ENCODE measurements at regions not wholly inside any gene's neighbourhood (a gene's known extent, or its start where the extent isn't known, plus 50 kb on each side); places are given as distances from the start of the nearest gene placed in this dataset.

DNA sequence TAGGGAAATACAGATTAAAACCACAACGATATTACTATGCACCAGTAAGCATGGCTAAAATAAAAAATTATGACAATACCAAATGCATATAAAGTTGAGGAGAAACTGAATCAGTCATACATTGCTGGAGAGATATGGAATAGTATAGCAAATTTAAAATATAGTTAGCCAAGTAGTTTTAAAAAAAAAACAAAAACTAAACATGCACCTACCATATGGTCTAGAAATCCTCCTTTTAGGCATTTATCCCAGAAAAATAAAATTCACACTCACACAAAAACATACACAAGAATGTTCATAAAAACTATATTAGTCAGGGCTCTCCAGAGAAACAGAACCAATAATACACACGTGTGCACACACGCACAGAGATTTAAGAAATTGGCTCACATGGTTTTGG, 175.8 kb downstream of the IPMK start:
- no peaks in the 10 kb centered on the region for H3K36me3 ChIP-seq (ENCODE audit: control insufficient read depth in 1 of 2, insufficient read depth in 2 of 2, low read length in 2 of 2)
- H3K27me3 ChIP-seq (ENCODE audit: low read depth, low read length), result no peaks in the 10 kb centered on the region
- H3K9me3 ChIP-seq (ENCODE audit: control insufficient read depth in 1 of 2, low read length in 2 of 2), result no peaks in the 10 kb centered on the region
- H3K4me3 ChIP-seq (ENCODE audit: low read depth in 1 of 2, low read length in 2 of 2), result no peak overlapping the region
- no peaks in the 10 kb centered on the region for H3K4me1 ChIP-seq (ENCODE audit: control insufficient read depth in 1 of 2, insufficient read depth in 2 of 2, low read length in 2 of 2)
- H3K27ac ChIP-seq (ENCODE audit: low read length), result no peak overlapping the region

DNA sequence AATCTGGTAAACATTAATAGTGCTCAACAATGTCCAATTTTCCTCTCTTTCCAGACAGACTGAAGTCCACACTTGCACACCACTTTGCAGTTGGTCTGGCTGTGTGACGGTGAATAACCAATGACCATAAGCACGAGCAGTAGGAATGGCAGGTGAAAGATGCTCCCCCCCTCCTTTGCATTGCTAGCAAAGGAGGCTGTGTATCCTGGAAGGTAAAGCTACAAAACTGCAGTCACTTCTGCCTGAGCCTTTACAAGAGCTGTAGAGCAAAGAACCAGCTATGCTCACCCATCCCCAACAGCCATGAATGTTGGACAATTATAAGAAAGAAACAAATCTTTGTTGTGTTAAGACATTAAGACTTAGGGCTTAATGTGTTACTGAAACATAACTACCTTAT, 178.0 kb downstream of the IPMK start:
- no peak overlapping the region for H3K4me3 ChIP-seq (ENCODE audit: low read depth in 1 of 2, low read length in 2 of 2)
- H3K27me3 ChIP-seq (ENCODE audit: low read depth, low read length), result no peaks in the 10 kb centered on the region
- no peaks in the 10 kb centered on the region for H3K36me3 ChIP-seq (ENCODE audit: control insufficient read depth in 1 of 2, insufficient read depth in 2 of 2, low read length in 2 of 2)
- H3K9me3 ChIP-seq (ENCODE audit: control insufficient read depth in 1 of 2, low read length in 2 of 2), result no peaks in the 10 kb centered on the region
- no peak overlapping the region for H3K27ac ChIP-seq (ENCODE audit: low read length)
- no peaks in the 10 kb centered on the region for H3K4me1 ChIP-seq (ENCODE audit: control insufficient read depth in 1 of 2, insufficient read depth in 2 of 2, low read length in 2 of 2)

DNA sequence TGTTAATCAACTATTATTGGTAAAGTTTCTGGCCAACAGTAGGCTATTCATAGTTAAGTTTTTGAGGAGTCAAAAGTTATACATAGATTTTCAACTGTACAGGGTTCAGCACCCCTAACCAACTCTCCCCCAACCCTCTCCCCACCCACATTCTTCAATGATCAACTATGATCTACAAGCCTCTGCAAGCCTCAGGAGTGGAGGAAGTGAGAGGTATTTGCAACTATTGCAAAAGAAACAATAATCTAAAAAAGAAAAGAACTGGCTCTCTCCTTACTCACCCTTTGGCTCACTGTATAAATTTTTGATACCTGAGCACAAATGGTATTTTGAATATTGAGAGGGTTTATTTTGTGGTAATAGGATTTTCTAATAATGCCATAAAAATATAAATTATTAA, 179.8 kb downstream of the IPMK start:
- Histone ChIP-seq H3K36me3 (ENCODE audit: control insufficient read depth in 1 of 2, insufficient read depth in 2 of 2, low read length in 2 of 2) (no peaks in the 10 kb centered on the region), H3K27ac (ENCODE audit: low read length) (no peak overlapping the region), H3K27me3 (ENCODE audit: low read depth, low read length) (no peaks in the 10 kb centered on the region), H3K4me1 (ENCODE audit: control insufficient read depth in 1 of 2, insufficient read depth in 2 of 2, low read length in 2 of 2) (no peaks in the 10 kb centered on the region), H3K4me3 (ENCODE audit: low read depth in 1 of 2, low read length in 2 of 2) (no peak overlapping the region), H3K9me3 (ENCODE audit: control insufficient read depth in 1 of 2, low read length in 2 of 2) (no peaks in the 10 kb centered on the region)

DNA sequence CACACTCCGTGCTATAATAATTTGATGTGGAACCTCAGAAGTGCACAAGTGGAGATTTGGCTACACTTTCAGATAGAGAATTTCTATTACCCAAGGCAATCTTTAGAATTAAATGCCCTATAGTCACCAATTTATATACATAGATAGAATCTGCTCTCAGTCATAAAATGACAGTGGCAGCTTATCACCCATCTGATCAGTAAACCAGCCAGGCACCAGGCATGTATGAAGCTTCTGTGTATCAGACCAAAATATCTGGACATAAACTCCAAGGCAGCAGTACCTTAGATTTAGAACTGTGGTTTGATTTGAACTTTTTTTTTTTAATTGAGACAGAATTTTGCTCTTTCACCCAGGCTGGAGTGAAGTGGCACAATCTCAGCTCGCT, 180.9 kb downstream of the IPMK start:
- H3K27me3 ChIP-seq (ENCODE audit: low read depth, low read length), result no peaks in the 10 kb centered on the region
- H3K4me1 ChIP-seq (ENCODE audit: control insufficient read depth in 1 of 2, insufficient read depth in 2 of 2, low read length in 2 of 2), result no peaks in the 10 kb centered on the region
- no peak overlapping the region for H3K27ac ChIP-seq (ENCODE audit: low read length)
- H3K4me3 ChIP-seq (ENCODE audit: low read depth in 1 of 2, low read length in 2 of 2), result no peak overlapping the region
- no peaks in the 10 kb centered on the region for H3K36me3 ChIP-seq (ENCODE audit: control insufficient read depth in 1 of 2, insufficient read depth in 2 of 2, low read length in 2 of 2)
- no peaks in the 10 kb centered on the region for H3K9me3 ChIP-seq (ENCODE audit: control insufficient read depth in 1 of 2, low read length in 2 of 2)

DNA sequence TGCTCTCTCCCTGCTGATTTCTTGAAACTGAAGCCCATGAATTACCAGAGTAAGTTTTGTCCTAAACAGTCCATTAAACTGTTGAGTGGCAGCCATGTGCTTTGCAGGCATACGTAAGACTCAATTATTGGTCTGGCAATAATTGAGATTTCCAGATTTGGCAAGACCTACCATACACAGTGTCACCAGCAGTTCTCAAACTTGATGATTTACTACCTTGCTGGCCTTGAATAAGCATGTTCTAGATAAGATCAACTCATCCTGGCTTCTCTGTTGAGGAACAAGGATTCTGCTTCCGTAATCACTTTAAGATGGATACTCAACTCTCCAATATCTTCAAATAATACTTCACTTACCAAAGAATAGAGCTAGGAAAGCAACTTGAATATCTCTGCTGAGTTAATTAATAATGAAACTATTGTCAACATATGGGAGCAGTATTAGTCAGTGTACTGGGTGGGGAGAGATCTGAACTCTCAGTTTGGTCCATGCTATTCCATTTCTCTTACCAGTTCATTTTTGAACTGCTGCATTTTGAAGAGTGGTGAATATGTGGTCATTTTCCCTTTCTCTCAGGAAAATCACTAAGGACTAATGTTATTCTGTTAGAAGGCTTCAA, 181.4 kb downstream of the IPMK start:
- no peaks in the 10 kb centered on the region for H3K9me3 ChIP-seq (ENCODE audit: control insufficient read depth in 1 of 2, low read length in 2 of 2)
- H3K4me1 ChIP-seq (ENCODE audit: control insufficient read depth in 1 of 2, insufficient read depth in 2 of 2, low read length in 2 of 2), result no peaks in the 10 kb centered on the region
- H3K27me3 ChIP-seq (ENCODE audit: low read depth, low read length), result no peaks in the 10 kb centered on the region
- no peak overlapping the region for H3K4me3 ChIP-seq (ENCODE audit: low read depth in 1 of 2, low read length in 2 of 2)
- H3K36me3 ChIP-seq (ENCODE audit: control insufficient read depth in 1 of 2, insufficient read depth in 2 of 2, low read length in 2 of 2), result no peaks in the 10 kb centered on the region
- no peak overlapping the region for H3K27ac ChIP-seq (ENCODE audit: low read length)

DNA sequence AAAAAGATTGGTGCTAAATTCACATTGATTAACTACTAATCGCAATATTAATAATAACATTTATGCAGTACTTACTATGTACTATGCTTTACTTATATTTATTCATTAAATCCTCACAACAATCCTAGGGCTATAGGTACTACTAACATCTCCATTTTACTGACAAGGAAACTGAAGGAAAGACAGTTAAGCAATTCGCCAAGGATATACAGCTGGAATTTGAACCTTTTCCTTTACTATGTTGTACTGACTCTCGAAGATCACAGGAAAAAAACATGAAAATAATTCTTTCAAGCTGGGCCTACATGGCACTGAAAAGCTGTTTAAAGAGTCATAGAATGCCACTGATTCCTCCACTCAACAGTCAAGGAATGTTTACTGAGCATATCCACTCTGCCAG, 185.4 kb downstream of the IPMK start:
- Histone ChIP-seq H3K4me1 (ENCODE audit: control insufficient read depth in 1 of 2, insufficient read depth in 2 of 2, low read length in 2 of 2) (no peaks in the 10 kb centered on the region), H3K4me3 (ENCODE audit: low read depth in 1 of 2, low read length in 2 of 2) (no peak overlapping the region), H3K36me3 (ENCODE audit: control insufficient read depth in 1 of 2, insufficient read depth in 2 of 2, low read length in 2 of 2) (no peaks in the 10 kb centered on the region)

DNA sequence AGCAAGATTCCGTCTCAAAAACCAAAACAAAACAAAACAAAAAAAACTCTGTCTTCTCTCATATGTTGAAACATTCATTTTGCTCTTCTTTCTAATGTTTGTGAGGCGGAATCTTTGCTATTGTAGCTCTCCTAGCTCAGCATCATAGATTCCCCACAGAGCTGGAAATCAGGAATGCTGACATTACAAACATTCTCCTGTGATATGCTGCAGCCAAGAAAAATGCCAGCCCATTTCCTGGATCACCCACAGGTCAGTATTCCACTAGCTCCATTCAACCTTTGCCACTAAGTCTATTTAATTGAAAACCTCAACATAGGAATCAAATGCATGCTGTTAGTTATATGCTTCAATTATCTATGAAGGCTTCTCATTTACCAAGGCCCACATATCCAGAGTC, 186.3 kb downstream of the IPMK start:
- H3K27me3 ChIP-seq (ENCODE audit: low read depth, low read length), result no peaks in the 10 kb centered on the region
- H3K4me1 ChIP-seq (ENCODE audit: control insufficient read depth in 1 of 2, insufficient read depth in 2 of 2, low read length in 2 of 2), result no peaks in the 10 kb centered on the region
- no peak overlapping the region for H3K27ac ChIP-seq (ENCODE audit: low read length)
- no peak overlapping the region for H3K4me3 ChIP-seq (ENCODE audit: low read depth in 1 of 2, low read length in 2 of 2)
- no peaks in the 10 kb centered on the region for H3K36me3 ChIP-seq (ENCODE audit: control insufficient read depth in 1 of 2, insufficient read depth in 2 of 2, low read length in 2 of 2)
- no peaks in the 10 kb centered on the region for H3K9me3 ChIP-seq (ENCODE audit: control insufficient read depth in 1 of 2, low read length in 2 of 2)

More for the DNA sequence above, 185.4 kb downstream of the IPMK start:
- Histone ChIP-seq H3K27ac (ENCODE audit: low read length) (no peak overlapping the region), H3K27me3 (ENCODE audit: low read depth, low read length) (no peaks in the 10 kb centered on the region), H3K9me3 (ENCODE audit: control insufficient read depth in 1 of 2, low read length in 2 of 2) (no peaks in the 10 kb centered on the region)

DNA sequence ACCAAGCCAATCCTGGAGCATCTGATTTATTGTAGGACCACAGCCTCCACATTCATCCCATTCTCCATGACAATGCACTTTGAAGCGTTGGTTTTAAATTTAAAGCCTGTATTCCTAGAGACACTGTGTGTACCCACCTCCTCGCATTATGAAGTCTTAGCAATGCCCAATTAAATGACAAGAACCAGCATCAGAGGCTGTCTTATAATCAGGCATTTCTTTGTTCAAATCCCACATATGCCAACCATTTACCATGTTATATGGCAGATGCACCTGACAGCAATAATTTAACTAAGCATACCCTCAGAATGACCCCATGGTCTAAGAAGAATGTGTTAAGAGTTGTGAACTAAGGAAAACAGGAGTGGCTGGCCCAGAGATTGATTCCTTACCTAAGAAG, 188.2 kb downstream of the IPMK start:
- Histone ChIP-seq H3K9me3 (ENCODE audit: control insufficient read depth in 1 of 2, low read length in 2 of 2) (no peaks in the 10 kb centered on the region), H3K36me3 (ENCODE audit: control insufficient read depth in 1 of 2, insufficient read depth in 2 of 2, low read length in 2 of 2) (no peaks in the 10 kb centered on the region), H3K4me3 (ENCODE audit: low read depth in 1 of 2, low read length in 2 of 2) (no peak overlapping the region), H3K27me3 (ENCODE audit: low read depth, low read length) (no peaks in the 10 kb centered on the region), H3K27ac (ENCODE audit: low read length) (no peak overlapping the region), H3K4me1 (ENCODE audit: control insufficient read depth in 1 of 2, insufficient read depth in 2 of 2, low read length in 2 of 2) (no peaks in the 10 kb centered on the region)

DNA sequence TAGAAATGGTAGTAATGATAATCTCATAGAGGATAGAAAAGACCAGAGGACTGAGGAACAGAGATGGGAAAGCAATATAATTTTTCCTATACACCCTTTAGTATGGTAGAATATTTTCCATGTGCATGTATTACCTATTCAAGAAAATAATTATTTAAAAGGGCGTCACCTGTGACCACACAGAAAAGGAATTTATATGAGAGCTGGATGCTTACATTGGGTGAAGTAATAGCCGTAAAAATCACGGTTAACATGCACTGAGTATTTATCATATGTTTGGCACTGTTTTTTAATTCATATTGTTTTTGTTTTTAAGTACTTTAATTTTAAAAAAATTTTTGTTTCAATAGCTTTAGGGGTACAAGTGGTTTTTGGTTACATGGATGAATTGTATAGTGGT, 195.1 kb downstream of the IPMK start:
- Histone ChIP-seq H3K27me3 (ENCODE audit: low read depth, low read length) (no peaks in the 10 kb centered on the region), H3K9me3 (ENCODE audit: control insufficient read depth in 1 of 2, low read length in 2 of 2) (no peaks in the 10 kb centered on the region), H3K27ac (ENCODE audit: low read length) (no peak overlapping the region), H3K4me3 (ENCODE audit: low read depth in 1 of 2, low read length in 2 of 2) (no peak overlapping the region), H3K36me3 (ENCODE audit: control insufficient read depth in 1 of 2, insufficient read depth in 2 of 2, low read length in 2 of 2) (no peaks in the 10 kb centered on the region), H3K4me1 (ENCODE audit: control insufficient read depth in 1 of 2, insufficient read depth in 2 of 2, low read length in 2 of 2) (no peaks in the 10 kb centered on the region)

DNA sequence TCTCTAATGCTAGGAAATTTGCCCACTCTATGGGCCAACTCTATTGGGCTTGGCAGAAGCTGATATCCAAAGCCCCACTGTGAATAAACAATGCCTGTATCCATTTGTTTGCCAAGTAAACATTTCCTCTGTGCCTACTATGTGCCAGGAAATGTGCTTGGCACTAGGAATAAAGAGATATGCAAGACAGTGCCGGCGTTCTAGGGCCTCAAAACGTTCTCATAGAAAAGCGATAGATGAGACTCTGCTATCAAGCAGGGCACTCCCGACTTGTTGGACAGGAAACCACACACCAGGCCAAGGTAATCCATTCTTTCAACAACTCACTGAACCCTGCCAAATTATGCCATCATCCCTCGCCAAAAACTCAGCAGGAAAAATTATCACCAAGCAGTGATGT, 196.7 kb downstream of the IPMK start:
- no peak overlapping the region for H3K27ac ChIP-seq (ENCODE audit: low read length)

DNA sequence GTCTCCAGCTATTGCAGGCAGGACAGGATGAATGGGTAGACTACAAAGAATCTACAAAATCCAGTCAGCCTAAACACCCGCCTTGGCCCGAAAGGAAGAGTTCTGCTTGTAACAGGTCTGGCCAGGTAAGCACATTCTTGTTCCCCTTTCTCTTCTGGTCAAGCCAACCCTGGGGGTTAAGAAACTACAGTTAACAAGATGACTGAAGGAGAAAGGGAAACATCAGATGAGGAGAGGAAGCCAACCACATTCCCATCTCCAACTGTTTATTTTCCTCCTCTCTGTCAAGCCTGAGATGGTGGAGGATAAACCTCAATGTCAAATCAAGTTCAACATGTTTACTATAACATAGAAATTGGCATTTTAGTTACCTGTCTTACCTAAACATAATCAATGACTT, 198.9 kb downstream of the IPMK start:
- H3K27ac ChIP-seq (ENCODE audit: low read length), result no peak overlapping the region
- no peaks in the 10 kb centered on the region for H3K27me3 ChIP-seq (ENCODE audit: low read depth, low read length)
- H3K36me3 ChIP-seq (ENCODE audit: control insufficient read depth in 1 of 2, insufficient read depth in 2 of 2, low read length in 2 of 2), result no peaks in the 10 kb centered on the region
- H3K9me3 ChIP-seq (ENCODE audit: control insufficient read depth in 1 of 2, low read length in 2 of 2), result no peaks in the 10 kb centered on the region
- H3K4me1 ChIP-seq (ENCODE audit: control insufficient read depth in 1 of 2, insufficient read depth in 2 of 2, low read length in 2 of 2), result no peaks in the 10 kb centered on the region
- no peak overlapping the region for H3K4me3 ChIP-seq (ENCODE audit: low read depth in 1 of 2, low read length in 2 of 2)

More for the DNA sequence above, 196.7 kb downstream of the IPMK start:
- Histone ChIP-seq H3K36me3 (ENCODE audit: control insufficient read depth in 1 of 2, insufficient read depth in 2 of 2, low read length in 2 of 2) (no peaks in the 10 kb centered on the region), H3K27me3 (ENCODE audit: low read depth, low read length) (no peaks in the 10 kb centered on the region), H3K4me3 (ENCODE audit: low read depth in 1 of 2, low read length in 2 of 2) (no peak overlapping the region), H3K4me1 (ENCODE audit: control insufficient read depth in 1 of 2, insufficient read depth in 2 of 2, low read length in 2 of 2) (no peaks in the 10 kb centered on the region), H3K9me3 (ENCODE audit: control insufficient read depth in 1 of 2, low read length in 2 of 2) (no peaks in the 10 kb centered on the region)

DNA sequence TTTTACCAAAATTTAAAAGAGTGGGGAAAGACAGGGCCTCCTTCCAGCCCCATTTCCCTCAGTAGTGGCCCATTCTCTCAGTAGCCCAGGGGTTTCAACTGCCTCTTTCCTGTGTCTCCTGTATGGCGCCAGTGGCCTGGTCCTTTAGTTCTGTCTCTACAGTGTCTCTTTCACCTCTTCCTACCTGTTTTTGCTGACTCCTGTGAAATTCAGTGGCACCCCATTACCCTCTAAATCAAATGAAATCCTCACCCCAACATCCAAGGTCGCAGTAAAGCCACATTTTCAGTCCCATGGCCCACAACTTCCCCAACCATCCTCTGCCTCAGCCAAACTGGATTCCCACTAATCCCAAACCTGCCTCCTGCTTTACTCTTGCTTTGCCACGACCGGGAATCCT, 200.7 kb downstream of the IPMK start:
- no peaks in the 10 kb centered on the region for H3K36me3 ChIP-seq (ENCODE audit: control insufficient read depth in 1 of 2, insufficient read depth in 2 of 2, low read length in 2 of 2)
- H3K9me3 ChIP-seq (ENCODE audit: control insufficient read depth in 1 of 2, low read length in 2 of 2), result no peaks in the 10 kb centered on the region

More for the DNA sequence above, 200.7 kb downstream of the IPMK start:
- Histone ChIP-seq H3K4me1 (ENCODE audit: control insufficient read depth in 1 of 2, insufficient read depth in 2 of 2, low read length in 2 of 2) (no peaks in the 10 kb centered on the region), H3K27me3 (ENCODE audit: low read depth, low read length) (no peaks in the 10 kb centered on the region), H3K27ac (ENCODE audit: low read length) (no peak overlapping the region), H3K4me3 (ENCODE audit: low read depth in 1 of 2, low read length in 2 of 2) (no peak overlapping the region)
